ENCODE measurements at regions not wholly inside any gene's neighbourhood (a gene's known extent, or its start where the extent isn't known, plus 50 kb on each side); places are given as distances from the start of the nearest gene placed in this dataset.

- no peak for TF ChIP-seq CTCF (conservative IDR thresholded peaks at IDR 0.05 in 1 of 2, IDR thresholded peaks at IDR 0.05 in 1 of 2; ENCODE audit: low read depth in 1 of 2, low read length in 2 of 2)
- TF ChIP-seq EZH2 (IDR thresholded peaks at IDR 0.05; ENCODE audit: low read length, missing control alignments): no peak
These were observed 68.5 kb upstream of the MELK start for GRCh38 chr9:36504156-36504555.
